ENCODE measurements at regions not wholly inside any gene's neighbourhood (a gene's known extent, or its start where the extent isn't known, plus 50 kb on each side); places are given as distances from the start of the nearest gene placed in this dataset.

DNA sequence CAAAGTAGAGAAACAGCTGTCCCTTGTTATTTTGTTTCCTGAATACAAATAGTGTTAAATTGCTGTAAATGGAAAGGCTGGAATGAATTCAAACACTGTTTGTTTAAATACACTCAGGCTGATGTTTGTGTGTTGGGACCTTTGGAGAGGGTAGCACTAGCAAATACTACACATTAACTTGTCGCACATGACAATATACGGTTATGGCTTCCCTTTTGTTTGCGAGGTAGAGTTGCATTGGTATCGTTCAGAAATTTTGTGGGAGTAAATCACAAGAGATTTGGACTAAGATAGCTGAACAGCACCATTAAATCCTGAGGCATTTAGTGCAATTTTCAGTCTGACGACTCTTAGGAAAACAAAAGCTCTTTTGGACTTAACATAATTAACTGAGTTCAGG, 213.0 kb upstream of the ROBO2 start:
- DNase-seq = no peak
- no peaks in the 10 kb centered on the region for H3K36me3 ChIP-seq (ENCODE audit: low read depth, missing control alignments)
- intact Hi-C loops (cut with DNase I; ENCODE audit: low total_unique reads) = no loop called here
- H3K9me3 ChIP-seq = no peaks in the 10 kb centered on the region
- H3K27me3 ChIP-seq = no peaks in the 10 kb centered on the region
- TF ChIP-seq POLR2A (IDR thresholded peaks at IDR 0.05) = no peak
- TF ChIP-seq, protein P1, sequence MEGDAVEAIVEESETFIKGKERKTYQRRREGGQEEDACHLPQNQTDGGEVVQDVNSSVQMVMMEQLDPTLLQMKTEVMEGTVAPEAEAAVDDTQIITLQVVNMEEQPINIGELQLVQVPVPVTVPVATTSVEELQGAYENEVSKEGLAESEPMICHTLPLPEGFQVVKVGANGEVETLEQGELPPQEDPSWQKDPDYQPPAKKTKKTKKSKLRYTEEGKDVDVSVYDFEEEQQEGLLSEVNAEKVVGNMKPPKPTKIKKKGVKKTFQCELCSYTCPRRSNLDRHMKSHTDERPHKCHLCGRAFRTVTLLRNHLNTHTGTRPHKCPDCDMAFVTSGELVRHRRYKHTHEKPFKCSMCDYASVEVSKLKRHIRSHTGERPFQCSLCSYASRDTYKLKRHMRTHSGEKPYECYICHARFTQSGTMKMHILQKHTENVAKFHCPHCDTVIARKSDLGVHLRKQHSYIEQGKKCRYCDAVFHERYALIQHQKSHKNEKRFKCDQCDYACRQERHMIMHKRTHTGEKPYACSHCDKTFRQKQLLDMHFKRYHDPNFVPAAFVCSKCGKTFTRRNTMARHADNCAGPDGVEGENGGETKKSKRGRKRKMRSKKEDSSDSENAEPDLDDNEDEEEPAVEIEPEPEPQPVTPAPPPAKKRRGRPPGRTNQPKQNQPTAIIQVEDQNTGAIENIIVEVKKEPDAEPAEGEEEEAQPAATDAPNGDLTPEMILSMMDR (IDR thresholded peaks at IDR 0.05) = no peak
- no peaks in the 10 kb centered on the region for H3K4me1 ChIP-seq
- H3K4me3 ChIP-seq = no peak overlapping the region
- WGBS, 2 donors = 44 to 53% methylated on average over 5 of the region's 5 CpGs
- no peak overlapping the region for H3K27ac ChIP-seq

DNA sequence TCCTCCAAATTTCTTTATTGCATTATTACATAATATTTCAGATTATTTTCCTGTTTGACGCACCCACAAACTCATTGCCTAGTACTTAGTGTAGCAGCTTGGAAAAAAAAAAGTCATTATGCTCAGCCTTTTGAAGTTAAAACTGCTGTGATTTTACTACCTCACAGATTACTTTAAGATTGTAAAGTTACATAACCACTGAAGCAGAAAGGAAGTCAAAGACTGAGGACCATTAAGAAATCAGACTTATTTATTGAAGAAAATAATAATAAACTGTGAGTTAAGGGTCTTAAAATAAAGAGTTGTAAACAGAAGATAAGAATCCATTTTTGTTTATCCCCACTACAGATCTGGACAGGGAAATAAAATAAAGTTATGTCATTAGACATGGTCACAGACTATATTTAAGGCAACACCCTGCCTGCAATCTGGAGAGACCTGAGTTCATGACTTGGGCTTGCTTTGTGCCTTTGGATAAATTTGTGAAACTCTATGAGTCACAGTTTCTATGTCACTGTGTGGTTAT, 212.1 kb upstream of the ROBO2 start:
- WGBS, 2 donors = 30 to 31% methylated on average over 1 of the region's 1 CpG

GRCh38 chr3:76834657-76835056, 205.2 kb upstream of the ROBO2 start:
- intact Hi-C loops (cut with DNase I; ENCODE audit: low total_unique reads) = no loop called here
- Histone ChIP-seq H3K4me1 (no peaks in the 10 kb centered on the region), H3K4me3 (no peak overlapping the region), H3K9me3 (no peaks in the 10 kb centered on the region), H3K36me3 (ENCODE audit: low read depth, missing control alignments) (no peaks in the 10 kb centered on the region), H3K27me3 (no peaks in the 10 kb centered on the region), H3K27ac (no peak overlapping the region)
- TF ChIP-seq, protein P1 (IDR thresholded peaks at IDR 0.05) = no peak
- TF ChIP-seq POLR2A (IDR thresholded peaks at IDR 0.05) = no peak
- no peak for DNase-seq
- 87 to 90% methylated on average over 3 of the region's 3 CpGs for WGBS, 2 donors

More for the DNA sequence above, 212.1 kb upstream of the ROBO2 start:
- DNase-seq = no peak
- intact Hi-C loops (cut with DNase I; ENCODE audit: low total_unique reads) = no loop called here
- Histone ChIP-seq H3K36me3 (ENCODE audit: low read depth, missing control alignments) (no peaks in the 10 kb centered on the region), H3K4me1 (no peaks in the 10 kb centered on the region), H3K9me3 (no peaks in the 10 kb centered on the region), H3K27me3 (no peaks in the 10 kb centered on the region), H3K4me3 (no peak overlapping the region), H3K27ac (no peak overlapping the region)
- no peak for TF ChIP-seq POLR2A (IDR thresholded peaks at IDR 0.05)
- TF ChIP-seq, protein P1 (IDR thresholded peaks at IDR 0.05) = no peak

- Histone ChIP-seq H3K27me3 (no peaks in the 10 kb centered on the region), H3K27ac (no peak overlapping the region), H3K9me3 (no peaks in the 10 kb centered on the region), H3K4me1 (no peaks in the 10 kb centered on the region), H3K4me3 (no peak overlapping the region), H3K36me3 (ENCODE audit: low read depth, missing control alignments) (no peaks in the 10 kb centered on the region)
- intact Hi-C loops (cut with DNase I; ENCODE audit: low total_unique reads) = no loop called here
- TF ChIP-seq, protein P1 (IDR thresholded peaks at IDR 0.05) = no peak
- no peak for TF ChIP-seq POLR2A (IDR thresholded peaks at IDR 0.05)
- 79 to 81% methylated on average over 4 of the region's 4 CpGs for WGBS, 2 donors
- no peak for DNase-seq
Observed at GRCh38 chr3:76841747-76842146, 198.2 kb upstream of the ROBO2 start.

GRCh38 chr3:76842216-76842615, 197.7 kb upstream of the ROBO2 start:
- WGBS, 2 donors = 82 to 85% methylated on average over 1 of the region's 1 CpG
- intact Hi-C loops (cut with DNase I; ENCODE audit: low total_unique reads) = no loop called here
- Histone ChIP-seq H3K9me3 (no peaks in the 10 kb centered on the region), H3K4me3 (no peak overlapping the region), H3K36me3 (ENCODE audit: low read depth, missing control alignments) (no peaks in the 10 kb centered on the region), H3K4me1 (no peaks in the 10 kb centered on the region), H3K27me3 (no peaks in the 10 kb centered on the region), H3K27ac (no peak overlapping the region)
- no peak for DNase-seq
- no peak for TF ChIP-seq POLR2A (IDR thresholded peaks at IDR 0.05)
- TF ChIP-seq, protein P1 (IDR thresholded peaks at IDR 0.05) = no peak

Data from testis (tissue), 2 donors.